GM23248 (cell line): ENCODE measurements at regions not wholly inside any gene's neighbourhood (a gene's known extent, or its start where the extent isn't known, plus 50 kb on each side); places are given as distances from the start of the nearest gene placed in this dataset.

Source experiments
- EZH2 ChIP-seq: fragments of 200-600 bp; sonication (generic); IDR thresholded peaks from 2 replicates; pipeline ENCODE4 v1.6.1; 2018; ENCODE audit warnings: antibody characterized with exemption, mild to moderate bottlenecking; ENCODE audit not compliant: insufficient read depth, poor library complexity, severe bottlenecking
- EZH2phosphoT487 ChIP-seq: fragments of 200-600 bp; sonication (generic); IDR thresholded peaks from 2 replicates; pipeline ENCODE4 v1.6.1; 2018; ENCODE audit warnings: antibody characterized with exemption, moderate library complexity, mild to moderate bottlenecking, low read depth; ENCODE audit not compliant: insufficient read depth

GRCh38 chr18:28468901-28469300 lies 292.0 kb upstream of the CDH2 start:
- no peak for TF ChIP-seq EZH2phosphoT487
- no peak for TF ChIP-seq EZH2
